IMR-90 (cell line): ENCODE measurements at regions not wholly inside any gene's neighbourhood (a gene's known extent, or its start where the extent isn't known, plus 50 kb on each side); places are given as distances from the start of the nearest gene placed in this dataset.
"Not testable (repeated sequence)": the region's sequence is repeated elsewhere in the genome, so short reads cannot be mapped to it uniquely, and the experiment has no call there.

Experiments used
- ATAC-seq: fragments of 200-7000 bp; cut with Tn5 transposase; 2 replicates; pipeline ENCODE4 v1.9.1; 2020; ENCODE audit warnings: low read depth, mild to moderate bottlenecking, moderate library complexity
- BruUV-seq: library from RNA; stranded (reverse); fragments of 400-500 nt; replicated peaks from 2 replicates; lab custom pipeline; 2021; lab: Mats Ljungman, UMichigan
- CTCF ChIA-PET: fragments of 300-600 bp; formaldehyde crosslinking; extraction: SDS; loops from one replicate; lab custom pipeline; 2021; ENCODE audit warnings: antibody characterized with exemption; lab: Yijun Ruan, JAX
- POLR2A ChIA-PET: fragments of 300-600 bp; sonication (Branson Sonifier 250); formaldehyde crosslinking; loops from one replicate; lab custom pipeline; 2022; ENCODE audit warnings: antibody characterized with exemption; ENCODE audit not compliant: unreplicated experiment; lab: Charles Lee
- DNase-seq: peaks from one replicate; pipeline ENCODE4 v3.0.0; 2013
- H2AFZ ChIP-seq: replicated peaks from 2 replicates; pipeline ENCODE3; 2013; ENCODE audit warnings: low read length, mild to moderate bottlenecking; ENCODE audit not compliant: poor library complexity
- H2AK5ac ChIP-seq: 2 replicates; pipeline ENCODE4 v1.6.1; 2013; ENCODE audit warnings: low read depth, low read length, inconsistent platforms
- H2AK9ac ChIP-seq: replicated peaks from 2 replicates; pipeline ENCODE3; 2013; ENCODE audit warnings: mild to moderate bottlenecking, low read depth, low read length, moderate library complexity; ENCODE audit not compliant: poor library complexity
- H2BK120ac ChIP-seq: 2 replicates; pipeline ENCODE4 v1.6.1; 2013; ENCODE audit warnings: low read depth, low read length, inconsistent platforms
- H2BK15ac ChIP-seq: 3 replicates; pipeline ENCODE4 v1.6.1; 2013; ENCODE audit warnings: low read depth, low read length, inconsistent platforms
- H2BK20ac ChIP-seq: 2 replicates; pipeline ENCODE4 v1.6.1; 2013; ENCODE audit warnings: low read depth, mild to moderate bottlenecking, inconsistent platforms, low read length, moderate library complexity
- H2BK5ac ChIP-seq: 2 replicates; pipeline ENCODE4 v1.6.1; 2013; ENCODE audit warnings: mild to moderate bottlenecking, low read depth, low read length, inconsistent platforms; ENCODE audit not compliant: poor library complexity, severe bottlenecking
- H3K14ac ChIP-seq: replicated peaks from 2 replicates; pipeline ENCODE4 v1.6.1; 2013; ENCODE audit warnings: low read depth, low read length, inconsistent platforms
- H3K18ac ChIP-seq: 2 replicates; pipeline ENCODE4 v1.6.1; 2013; ENCODE audit warnings: low read depth, low read length, control low read depth
- H3K23ac ChIP-seq: 2 replicates; pipeline ENCODE4 v1.6.1; 2013; ENCODE audit warnings: low read depth, low read length, inconsistent platforms
- H3K27ac ChIP-seq: 2 replicates; pipeline ENCODE4 v1.5.1; 2013; ENCODE audit warnings: mild to moderate bottlenecking, control low read depth, low read length; ENCODE audit not compliant: insufficient read depth
- H3K27me3 ChIP-seq: 2 replicates; pipeline ENCODE4 v1.6.1; 2013; ENCODE audit warnings: low read length; ENCODE audit not compliant: control insufficient read depth, insufficient read depth
- H3K36me3 ChIP-seq: 2 replicates; pipeline ENCODE4 v1.6.1; 2013; ENCODE audit warnings: low read length, mixed read lengths; ENCODE audit not compliant: control insufficient read depth, insufficient read depth
- H3K4ac ChIP-seq: 2 replicates; pipeline ENCODE4 v1.6.1; 2013; ENCODE audit warnings: low read depth, low read length, inconsistent platforms
- H3K4me1 ChIP-seq: 2 replicates; pipeline ENCODE4 v1.6.1; 2013; ENCODE audit warnings: low read length, mixed read lengths; ENCODE audit not compliant: control insufficient read depth, insufficient read depth
- H3K4me2 ChIP-seq: 2 replicates; pipeline ENCODE4 v1.6.1; 2013; ENCODE audit warnings: low read depth, mild to moderate bottlenecking, control low read depth, low read length, moderate library complexity
- H3K4me3 ChIP-seq: 2 replicates; pipeline ENCODE4 v1.5.1; 2013; ENCODE audit warnings: low read depth, mild to moderate bottlenecking, control low read depth, low read length, moderate library complexity; ENCODE audit not compliant: insufficient read depth
- H3K56ac ChIP-seq: 2 replicates; pipeline ENCODE4 v1.6.1; 2013; ENCODE audit warnings: low read length, inconsistent platforms; ENCODE audit not compliant: insufficient read depth; ENCODE audit errors: extremely low read depth
- H3K79me1 ChIP-seq, 2 experiments: 2 replicates each; pipeline ENCODE4 v1.6.1; 2013; ENCODE audit warnings: low read length in 2 of 2, inconsistent platforms in 1 of 2, low read depth in 1 of 2
- H3K9ac ChIP-seq: 2 replicates; pipeline ENCODE4 v1.6.1; 2013; ENCODE audit warnings: low read depth, low read length, control low read depth
- H3K9me1 ChIP-seq: 2 replicates; pipeline ENCODE4 v1.6.1; 2013; ENCODE audit warnings: low read length, inconsistent platforms; ENCODE audit not compliant: insufficient read depth
- H3K9me3 ChIP-seq: 2 replicates; pipeline ENCODE4 v1.6.1; 2013; ENCODE audit warnings: low read length; ENCODE audit not compliant: control insufficient read depth, insufficient read depth
- H4K20me1 ChIP-seq: 2 replicates; pipeline ENCODE4 v1.6.1; 2013; ENCODE audit warnings: low read length, inconsistent platforms; ENCODE audit not compliant: insufficient read depth
- H4K5ac ChIP-seq: 2 replicates; pipeline ENCODE4 v1.6.1; 2013; ENCODE audit warnings: mild to moderate bottlenecking, low read depth, low read length, control low read depth
- H4K8ac ChIP-seq, 2 experiments: 2 replicates each; pipeline ENCODE4 v1.6.1; 2013; ENCODE audit warnings: low read depth in 2 of 2, low read length in 2 of 2, control low read depth in 1 of 2, inconsistent platforms in 1 of 2
- H4K91ac ChIP-seq: 2 replicates; pipeline ENCODE4 v1.6.1; 2013; ENCODE audit warnings: low read depth, low read length, inconsistent platforms; ENCODE audit not compliant: insufficient read depth
- CEBPB ChIP-seq: IDR thresholded peaks from 2 replicates; pipeline ENCODE4 v1.6.1; 2012; ENCODE audit warnings: low read depth, low read length, improper control_type of control experiment
- SMC3 ChIP-seq: fragments of 150-350 bp; IDR thresholded peaks from 2 replicates; pipeline ENCODE4 v1.6.1; 2016; ENCODE audit warnings: low read depth, mild to moderate bottlenecking, antibody characterized with exemption, low read length, moderate library complexity
- WGBS, 2 experiments: methylation state at CpG; one replicate each; pipeline versions ENCODE4 v1.1.5 to v1.1.7; 2013; ENCODE audit warnings: missing lambda C conversion rate in 2 of 2; ENCODE audit not compliant: insufficient read length in 1 of 2; ENCODE audit errors: extremely low coverage in 2 of 2; 5-methylcytosine and 5-hydroxymethylcytosine counted together
- dilution Hi-C: fragments of 300-500 bp; cut with HindIII; formaldehyde crosslinking; loops from one replicate; pipeline ENCODE4 v1.14.3; 2018; ENCODE audit warnings: low sequenced_read_pairs; ENCODE audit not compliant: unreplicated experiment
- in situ Hi-C: fragments of 300-500 bp; cut with MboI; formaldehyde crosslinking; loops from 3 replicates; pipeline ENCODE4 v1.14.3; 2019; ENCODE audit warnings: low sequenced_read_pairs, inconsistent platforms, mixed read lengths
- intact Hi-C: fragments of 100-400 bp; cut with micrococcal nuclease; formaldehyde crosslinking; loops from 2 replicates; pipeline ENCODE4 v1.10.0; 2022

- in situ Hi-C loops: no loop called here
- ATAC-seq: no peak
Observed at GRCh38 chr11:67780056-67780455, 105.6 kb upstream of the ALDH3B2 start.

GRCh38 chr11:67779189-67779875 is 104.9 kb upstream of the ALDH3B2 start:
- H3K56ac ChIP-seq, H3K4me3 ChIP-seq, H4K5ac ChIP-seq, H3K14ac ChIP-seq, ATAC-seq, H3K18ac ChIP-seq, H3K9me3 ChIP-seq, H2AK9ac ChIP-seq, H2AK5ac ChIP-seq, H3K9me1 ChIP-seq, H2BK20ac ChIP-seq, H3K4me2 ChIP-seq, H3K27ac ChIP-seq, H2BK120ac ChIP-seq, H2BK5ac ChIP-seq, H3K9ac ChIP-seq, H4K8ac ChIP-seq, CTCF ChIA-PET, H3K4me1 ChIP-seq, DNase-seq, H3K36me3 ChIP-seq, H3K4ac ChIP-seq, POLR2A ChIA-PET, H4K91ac ChIP-seq, dilution Hi-C loops, H3K27me3 ChIP-seq, intact Hi-C loops, H4K20me1 ChIP-seq, in situ Hi-C loops, H2AFZ ChIP-seq, BruUV-seq, H3K23ac ChIP-seq, H3K79me1 ChIP-seq, H2BK15ac ChIP-seq: not testable (repeated sequence)
- WGBS, 2 experiments: no CpG with 5 or more reads among the region's 7 CpGs

More at GRCh38 chr11:67780056-67780455, 105.6 kb upstream of the ALDH3B2 start:
- no peak overlapping the region for H4K91ac ChIP-seq
- H2AFZ ChIP-seq: no peak overlapping the region
- H3K4me1 ChIP-seq: no peaks in the 10 kb centered on the region
- no peak overlapping the region for H2AK9ac ChIP-seq
- no peak overlapping the region for H2BK120ac ChIP-seq
- H3K14ac ChIP-seq: no peak overlapping the region
- no peak overlapping the region for H3K56ac ChIP-seq
- no CpG with 5 or more reads among the region's 4 CpGs for WGBS, 2 experiments
- peaks cover 6% of the 10 kb centered on the region for H3K27me3 ChIP-seq
- H3K27ac ChIP-seq: no peak overlapping the region
- CTCF ChIA-PET: no interaction called here
- no peak overlapping the region for H4K5ac ChIP-seq
- no peak for DNase-seq
- H3K36me3 ChIP-seq: no peaks in the 10 kb centered on the region
- H2BK15ac ChIP-seq: no peak overlapping the region
- no peak overlapping the region for H2BK5ac ChIP-seq
- H3K9ac ChIP-seq: no peak overlapping the region
- H4K20me1 ChIP-seq: no peaks in the 10 kb centered on the region
- dilution Hi-C loops: no loop called here
- H4K8ac ChIP-seq: no peak overlapping the region
- no TSS peak for BruUV-seq
- TF ChIP-seq SMC3 (no peak), CEBPB (peak; percentile 77)
- H2BK20ac ChIP-seq: no peak overlapping the region
- no peak overlapping the region for H3K4me2 ChIP-seq
- H3K79me1 ChIP-seq: no peaks in the 10 kb centered on the region
- no peak overlapping the region for H3K18ac ChIP-seq
- H3K4me3 ChIP-seq: no peak overlapping the region
- intact Hi-C loops: no loop called here
- H3K9me3 ChIP-seq: no peaks in the 10 kb centered on the region
- no peak overlapping the region for H2AK5ac ChIP-seq
- H3K23ac ChIP-seq: no peak overlapping the region
- POLR2A ChIA-PET: no interaction called here
- no peaks in the 10 kb centered on the region for H3K9me1 ChIP-seq
- no peak overlapping the region for H3K4ac ChIP-seq
